Activated naive CD8-positive, alpha-beta T cell (primary cell): ENCODE measurements at regions not wholly inside any gene's neighbourhood (a gene's known extent, or its start where the extent isn't known, plus 50 kb on each side); places are given as distances from the start of the nearest gene placed in this dataset.
"Not testable (repeated sequence)": the region's sequence is repeated elsewhere in the genome, so short reads cannot be mapped to it uniquely, and the experiment has no call there.

Experiments
- H3K27ac Mint-ChIP-seq: one replicate; pipeline ENCODE4 v1.8.0; 2021; ENCODE audit warnings: mixed read lengths
- H3K27me3 Mint-ChIP-seq: one replicate; pipeline ENCODE4 v1.8.0; 2021; ENCODE audit warnings: mixed read lengths
- H3K36me3 Mint-ChIP-seq: one replicate; pipeline ENCODE4 v1.8.0; 2021; ENCODE audit warnings: mixed read lengths
- H3K4me1 Mint-ChIP-seq: one replicate; pipeline ENCODE4 v1.8.0; 2021; ENCODE audit warnings: low read depth, mixed read lengths
- H3K4me3 Mint-ChIP-seq: one replicate; pipeline ENCODE4 v1.8.0; 2021; ENCODE audit warnings: mild to moderate bottlenecking, mixed read lengths
- H3K9me3 Mint-ChIP-seq: one replicate; pipeline ENCODE4 v1.8.0; 2021; ENCODE audit warnings: low read depth, mixed read lengths

- H3K4me3 Mint-ChIP-seq, H3K4me1 Mint-ChIP-seq, H3K27me3 Mint-ChIP-seq, H3K27ac Mint-ChIP-seq, H3K36me3 Mint-ChIP-seq, H3K9me3 Mint-ChIP-seq: not testable (repeated sequence)
Measured at GRCh38 chr16:29184738-29185438, 200.0 kb downstream of the LAT start.

DNA sequence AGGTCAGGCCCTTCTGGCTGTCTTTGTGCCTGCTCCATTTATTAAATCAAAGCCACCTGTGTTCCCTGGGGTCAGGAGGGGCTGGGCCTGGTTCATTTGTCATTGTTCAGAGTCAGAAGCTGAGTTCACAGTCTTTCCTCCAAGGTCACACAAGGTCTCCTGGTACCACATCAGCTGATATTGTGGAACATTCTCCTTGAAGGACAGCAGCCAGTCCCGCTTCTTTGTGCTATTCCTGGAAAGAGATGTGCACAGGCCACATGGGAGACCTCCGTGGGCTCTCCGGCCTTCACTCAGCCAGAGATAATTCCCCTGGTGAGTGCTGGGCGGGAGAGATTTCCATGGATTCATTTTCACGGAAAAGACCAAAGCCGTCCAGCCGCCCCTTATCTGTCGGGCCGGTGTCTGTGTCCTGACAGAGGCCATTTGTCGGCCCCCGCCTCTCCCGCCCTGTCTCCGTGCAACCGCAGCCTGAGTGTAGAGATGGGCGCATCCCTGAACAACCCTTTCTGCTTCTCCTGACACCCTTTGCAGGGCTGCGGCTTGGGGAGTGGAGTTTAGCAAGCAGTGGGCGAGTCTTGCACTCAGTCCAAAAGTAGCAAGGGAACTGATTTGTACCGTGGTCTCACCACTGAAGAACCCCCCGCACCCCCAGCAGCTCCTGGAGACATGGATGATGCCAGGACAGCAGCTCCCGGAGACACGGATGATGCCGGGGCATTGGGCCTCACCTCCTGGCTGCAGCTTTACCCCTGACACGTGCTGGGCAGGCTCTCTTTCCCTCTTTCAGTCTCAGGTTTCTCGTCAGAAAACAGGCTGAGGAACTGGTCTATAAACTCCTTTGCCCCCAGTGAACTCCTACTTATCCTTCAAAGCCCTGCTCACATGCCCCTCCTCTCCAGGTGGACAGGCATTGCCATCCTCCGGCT is 198.4 kb downstream of the LAT start:
- not testable (repeated sequence) for H3K4me1 Mint-ChIP-seq, H3K36me3 Mint-ChIP-seq, H3K9me3 Mint-ChIP-seq, H3K4me3 Mint-ChIP-seq, H3K27me3 Mint-ChIP-seq, H3K27ac Mint-ChIP-seq

DNA sequence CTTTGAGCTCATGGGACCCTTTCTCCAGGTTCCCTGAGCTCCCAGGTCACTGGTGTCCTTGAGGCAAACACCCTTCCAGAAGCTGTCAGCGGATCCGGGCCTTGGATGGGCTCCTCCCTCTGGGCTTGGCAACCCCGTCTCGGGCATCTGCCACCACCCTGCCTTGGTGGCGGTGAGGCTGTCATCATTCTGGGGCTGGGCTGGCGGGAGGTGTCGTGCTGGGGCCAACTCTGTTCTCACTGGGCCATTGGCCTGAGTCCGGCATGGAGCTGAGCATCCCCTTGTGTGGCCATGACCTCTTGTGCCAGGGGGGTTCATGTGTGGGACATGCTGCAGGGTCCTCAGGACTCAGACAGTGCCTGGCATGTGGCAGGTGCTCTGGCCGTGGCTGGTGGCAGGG is 197.6 kb downstream of the LAT start:
- no peak overlapping the region for H3K27ac Mint-ChIP-seq
- H3K9me3 Mint-ChIP-seq: no peaks in the 10 kb centered on the region
- no peak overlapping the region for H3K4me3 Mint-ChIP-seq
- no peaks in the 10 kb centered on the region for H3K36me3 Mint-ChIP-seq
- no peaks in the 10 kb centered on the region for H3K4me1 Mint-ChIP-seq
- no peaks in the 10 kb centered on the region for H3K27me3 Mint-ChIP-seq

DNA sequence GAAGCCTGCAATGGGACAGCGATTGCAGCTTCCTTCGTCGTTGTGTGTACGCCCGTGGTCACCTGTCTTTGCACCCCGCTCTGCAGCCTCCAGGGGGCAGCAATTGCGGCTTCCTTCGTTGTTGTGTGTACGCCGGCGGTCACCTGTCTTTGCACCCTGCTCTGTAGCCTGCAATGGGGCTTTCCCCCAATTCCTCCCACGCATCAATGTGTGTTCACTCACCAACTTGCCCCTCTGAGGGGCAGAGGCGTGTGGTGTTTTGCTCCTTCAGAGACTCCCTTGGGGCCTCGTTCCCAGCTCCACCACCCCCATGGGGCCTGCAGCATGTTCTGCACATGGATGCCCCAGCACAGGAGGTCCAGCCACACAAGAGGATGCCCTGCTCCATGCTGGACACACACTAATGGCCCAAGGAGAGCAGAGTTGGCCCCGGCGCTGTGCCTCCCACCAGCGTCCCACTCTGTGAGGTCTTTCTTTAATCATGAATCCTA is 197.1 kb downstream of the LAT start:
- not testable (repeated sequence) for H3K4me3 Mint-ChIP-seq, H3K27me3 Mint-ChIP-seq, H3K9me3 Mint-ChIP-seq, H3K4me1 Mint-ChIP-seq, H3K27ac Mint-ChIP-seq, H3K36me3 Mint-ChIP-seq

DNA sequence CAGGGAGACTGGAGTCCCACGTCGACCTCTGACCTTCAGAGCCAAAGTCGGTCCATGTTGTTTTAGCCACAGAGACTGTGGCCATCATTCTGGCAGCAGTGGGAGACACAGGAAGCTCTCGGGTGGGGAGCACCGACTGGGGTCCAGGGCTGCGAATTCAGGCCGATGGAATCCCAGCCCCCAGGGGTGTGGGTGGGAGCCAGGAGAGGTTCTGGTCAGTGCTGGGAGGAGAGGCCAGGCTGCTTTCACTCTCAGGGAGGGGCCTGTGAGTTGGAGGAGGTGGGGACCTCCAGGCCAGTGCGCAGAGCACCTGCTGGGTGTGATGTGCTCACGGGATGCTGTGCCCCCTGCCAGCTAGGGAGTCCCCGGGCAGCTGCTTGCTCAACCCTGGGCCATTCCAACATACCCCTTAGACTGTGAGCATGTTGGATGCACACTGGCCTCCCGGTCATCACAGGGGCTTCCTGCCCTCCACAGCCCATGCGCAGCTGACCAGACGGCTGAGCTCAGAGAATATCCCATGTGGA is 196.5 kb downstream of the LAT start:
- H3K4me1 Mint-ChIP-seq, H3K27me3 Mint-ChIP-seq, H3K27ac Mint-ChIP-seq, H3K9me3 Mint-ChIP-seq, H3K4me3 Mint-ChIP-seq, H3K36me3 Mint-ChIP-seq: not testable (repeated sequence)

- H3K27me3 Mint-ChIP-seq, H3K36me3 Mint-ChIP-seq: not testable (repeated sequence)
Measured at GRCh38 chr16:29180206-29180600, 195.4 kb downstream of the LAT start.

GRCh38 chr16:29179401-29180205 is 194.8 kb downstream of the LAT start:
- H3K4me3 Mint-ChIP-seq, H3K27me3 Mint-ChIP-seq, H3K27ac Mint-ChIP-seq, H3K4me1 Mint-ChIP-seq, H3K9me3 Mint-ChIP-seq, H3K36me3 Mint-ChIP-seq: not testable (repeated sequence)

More at GRCh38 chr16:29180206-29180600, 195.4 kb downstream of the LAT start:
- H3K9me3 Mint-ChIP-seq, H3K27ac Mint-ChIP-seq, H3K4me3 Mint-ChIP-seq, H3K4me1 Mint-ChIP-seq: not testable (repeated sequence)

DNA sequence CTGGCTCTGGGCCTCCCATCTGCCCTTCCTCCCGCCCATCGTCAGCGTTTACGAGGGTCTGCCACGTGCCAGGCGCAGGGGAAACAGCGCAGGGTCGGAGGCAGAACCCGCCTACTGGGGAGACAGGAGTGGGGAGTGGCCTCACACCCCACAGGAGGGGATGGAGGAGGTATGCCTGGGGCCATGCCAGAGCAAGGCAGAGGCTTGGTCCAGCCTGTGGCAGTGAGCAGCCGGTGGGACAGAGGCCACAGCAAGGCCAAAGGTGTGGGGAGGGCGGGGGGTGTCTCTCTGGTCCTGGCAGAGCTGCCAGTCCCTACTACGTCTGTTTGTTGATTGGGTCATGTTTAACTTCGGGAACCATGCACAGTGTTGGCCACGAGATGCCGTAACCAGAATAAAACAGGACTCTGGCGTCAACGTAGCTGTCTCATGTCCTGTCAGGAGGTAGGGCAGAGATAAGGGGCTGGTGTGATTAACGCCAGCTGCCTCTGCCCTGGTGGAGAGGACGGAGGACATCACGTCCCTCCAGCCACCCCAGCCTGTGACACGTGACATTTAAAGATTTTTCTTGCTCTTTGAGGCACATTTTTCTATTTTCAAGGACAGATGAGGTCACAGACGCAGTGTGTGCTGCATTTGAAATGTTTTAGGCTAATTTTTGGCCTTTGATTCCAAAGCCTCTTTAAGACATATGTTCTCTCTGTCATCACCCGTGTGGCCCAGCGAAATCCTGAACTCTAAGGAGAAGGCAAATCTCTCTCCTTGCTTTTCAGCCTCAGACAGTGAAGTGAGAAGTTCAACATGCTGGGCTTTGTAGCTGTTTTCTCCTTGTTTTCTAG is 193.3 kb downstream of the LAT start:
- H3K9me3 Mint-ChIP-seq, H3K4me3 Mint-ChIP-seq, H3K36me3 Mint-ChIP-seq, H3K27ac Mint-ChIP-seq, H3K4me1 Mint-ChIP-seq, H3K27me3 Mint-ChIP-seq: not testable (repeated sequence)

DNA sequence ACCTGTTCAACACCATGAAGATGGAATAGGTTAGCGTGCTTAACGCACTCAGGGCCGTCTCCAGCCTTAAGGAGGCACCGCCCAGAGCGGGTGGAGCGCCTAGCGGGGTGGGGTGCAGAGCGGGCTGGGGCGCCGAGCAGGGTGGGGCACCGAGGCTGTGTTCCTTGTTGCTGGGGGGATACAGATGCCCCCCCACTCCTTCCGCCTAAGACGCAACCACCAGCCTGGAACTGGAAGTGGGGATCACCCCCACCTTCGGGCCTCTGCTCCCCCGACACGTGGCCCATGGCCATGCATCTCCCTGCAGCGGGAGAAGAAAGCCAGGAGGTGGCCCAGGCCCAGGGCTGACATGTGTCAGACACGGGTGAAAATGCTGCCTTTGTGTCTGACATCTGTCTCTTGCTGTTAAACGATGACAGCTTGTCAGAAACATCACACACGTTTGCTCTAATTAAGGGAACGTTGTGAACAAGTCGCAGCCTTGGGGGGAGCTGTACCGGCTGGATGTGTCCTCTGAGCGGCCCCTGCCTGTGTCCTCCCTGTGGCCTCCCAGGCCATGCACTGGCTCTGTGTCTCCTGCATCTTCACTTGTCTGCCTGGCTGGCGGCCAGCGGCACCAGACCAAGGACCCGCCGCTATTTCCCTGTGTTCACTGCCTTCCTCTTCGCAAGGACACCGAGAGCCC is 192.5 kb downstream of the LAT start:
- H3K36me3 Mint-ChIP-seq, H3K9me3 Mint-ChIP-seq, H3K27me3 Mint-ChIP-seq, H3K4me3 Mint-ChIP-seq, H3K4me1 Mint-ChIP-seq, H3K27ac Mint-ChIP-seq: not testable (repeated sequence)

DNA sequence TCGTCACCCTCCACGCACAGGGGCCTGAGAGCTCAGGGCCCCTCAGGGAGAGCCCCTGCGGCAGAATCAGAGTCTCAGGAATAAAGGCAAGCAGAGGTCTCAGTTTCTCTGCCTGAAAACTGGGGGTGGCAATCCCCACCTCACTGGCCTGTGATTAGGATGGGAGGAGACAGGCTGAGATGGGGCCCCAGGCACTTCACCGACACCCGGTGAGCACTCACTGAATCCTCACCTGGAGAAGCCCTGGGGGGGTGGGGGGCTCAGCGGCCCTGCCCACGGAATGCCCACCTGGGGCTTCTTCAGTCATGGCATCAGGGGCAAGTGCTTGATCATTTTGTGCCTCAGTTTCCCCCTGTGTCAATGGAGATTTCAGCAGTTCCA is 192.0 kb downstream of the LAT start:
- not testable (repeated sequence) for H3K4me1 Mint-ChIP-seq, H3K9me3 Mint-ChIP-seq, H3K27me3 Mint-ChIP-seq, H3K4me3 Mint-ChIP-seq, H3K27ac Mint-ChIP-seq
- H3K36me3 Mint-ChIP-seq: peaks cover 10% of the 10 kb centered on the region

GRCh38 chr16:29176154-29176470 is 191.3 kb downstream of the LAT start:
- not testable (repeated sequence) for H3K4me3 Mint-ChIP-seq, H3K9me3 Mint-ChIP-seq, H3K4me1 Mint-ChIP-seq, H3K27ac Mint-ChIP-seq, H3K27me3 Mint-ChIP-seq
- peaks cover 15% of the 10 kb centered on the region for H3K36me3 Mint-ChIP-seq

DNA sequence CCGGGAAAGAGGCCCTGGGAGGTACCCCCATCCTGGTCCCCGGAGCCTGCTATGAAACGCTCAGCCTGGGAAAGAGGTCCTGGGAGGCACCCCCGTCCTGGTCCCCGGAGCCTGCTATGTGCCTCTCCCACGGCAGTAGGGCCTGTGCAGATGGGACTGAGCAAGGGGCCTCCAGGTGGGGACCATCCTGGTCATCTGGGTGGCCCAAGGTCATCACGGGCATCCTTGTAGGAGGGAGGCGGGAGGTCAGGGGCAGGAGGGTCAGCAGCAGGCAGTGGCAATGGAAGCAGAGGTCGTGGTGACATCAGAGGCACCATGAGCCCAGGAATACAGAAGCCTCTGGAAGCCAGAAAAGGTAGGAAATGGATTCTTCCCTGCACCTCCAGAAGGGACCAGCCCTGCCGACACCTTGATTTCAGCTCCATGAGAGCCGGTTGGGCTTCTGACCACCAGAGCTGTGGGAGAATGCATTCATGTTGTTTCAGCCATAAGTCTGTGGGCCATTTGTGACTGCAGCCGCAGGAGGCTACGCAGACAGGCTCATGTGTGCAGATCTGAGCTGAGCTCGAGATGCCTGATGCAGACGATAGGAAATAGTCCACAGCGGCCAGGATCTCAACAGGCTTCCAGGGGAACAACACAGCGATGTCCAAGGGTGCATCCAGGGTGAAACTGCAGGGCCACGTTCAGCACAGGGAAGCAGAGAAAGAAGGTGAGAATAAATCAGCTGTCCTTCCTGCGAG is 190.7 kb downstream of the LAT start:
- H3K27me3 Mint-ChIP-seq, H3K9me3 Mint-ChIP-seq, H3K27ac Mint-ChIP-seq, H3K4me3 Mint-ChIP-seq, H3K4me1 Mint-ChIP-seq: not testable (repeated sequence)
- peaks cover 17% of the 10 kb centered on the region for H3K36me3 Mint-ChIP-seq

DNA sequence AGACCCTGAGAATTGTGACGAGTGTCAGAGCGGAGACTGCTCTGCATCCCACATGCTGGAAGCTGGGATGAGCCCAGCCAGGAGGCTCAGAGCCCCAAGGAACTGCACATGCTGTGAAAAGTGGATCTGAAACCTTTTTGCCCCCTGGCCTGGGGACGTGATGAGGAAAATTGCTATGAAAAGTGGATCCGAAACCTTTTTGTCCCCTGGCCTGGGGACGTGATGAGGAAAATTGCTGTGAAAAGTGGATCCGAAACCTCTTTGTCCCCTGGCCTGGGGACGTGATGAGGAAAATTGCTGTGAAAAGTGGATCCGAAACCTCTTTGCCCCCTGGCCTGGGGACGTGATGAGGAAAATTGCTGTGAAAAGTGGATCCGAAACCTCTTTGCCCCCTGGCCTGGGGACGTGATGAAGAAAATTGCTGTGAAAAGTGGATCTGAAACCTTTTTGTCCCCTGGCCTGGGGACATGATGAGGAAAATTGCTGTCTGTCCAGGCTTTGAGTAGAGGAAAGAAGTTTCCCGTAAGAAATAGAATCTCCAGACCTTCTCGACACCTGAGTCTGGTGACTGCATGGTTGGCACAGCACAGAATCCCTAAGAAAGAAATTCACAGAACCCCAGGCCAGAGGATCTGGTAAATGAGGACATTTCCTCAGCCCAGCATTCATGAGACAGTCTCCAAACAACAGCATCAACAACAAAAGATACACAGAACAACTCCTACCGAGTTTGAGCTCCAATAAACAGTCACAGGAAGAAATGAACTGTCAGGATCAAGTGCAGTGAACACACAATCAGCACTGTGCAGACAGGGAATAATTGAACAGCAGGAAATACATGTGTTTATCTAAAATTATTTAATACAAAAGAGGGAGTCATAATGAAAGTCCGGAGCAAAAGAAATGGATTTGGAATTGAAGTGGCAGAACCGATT is 188.8 kb downstream of the LAT start:
- not testable (repeated sequence) for H3K4me1 Mint-ChIP-seq, H3K4me3 Mint-ChIP-seq, H3K27ac Mint-ChIP-seq, H3K9me3 Mint-ChIP-seq, H3K27me3 Mint-ChIP-seq
- H3K36me3 Mint-ChIP-seq: peaks cover 17% of the 10 kb centered on the region
